Nephron (organoid): ENCODE measurements at regions not wholly inside any gene's neighbourhood (a gene's known extent, or its start where the extent isn't known, plus 50 kb on each side); places are given as distances from the start of the nearest gene placed in this dataset.
A peak's percentile ranks its signal among the peaks of the same experiment; 100 is the strongest.

Experiments used
- H3K27ac Mint-ChIP-seq, 3 experiments: 2 replicates each; pipeline ENCODE4 v1.8.0; 2020; ENCODE audit warnings: mixed read lengths in 3 of 3, mild to moderate bottlenecking in 2 of 3, moderate library complexity in 1 of 3
- H3K27me3 Mint-ChIP-seq: 2 replicates; pipeline ENCODE4 v1.8.0; 2021; ENCODE audit warnings: low read depth, mild to moderate bottlenecking, moderate library complexity, mixed read lengths
- H3K36me3 Mint-ChIP-seq: 2 replicates; pipeline ENCODE4 v1.8.0; 2020; ENCODE audit warnings: low read depth, mixed read lengths
- H3K4me1 Mint-ChIP-seq: 2 replicates; pipeline ENCODE4 v1.8.0; 2020; ENCODE audit warnings: mixed read lengths
- H3K4me3 Mint-ChIP-seq, 3 experiments: 2 replicates each; pipeline ENCODE4 v1.8.0; 2020; ENCODE audit warnings: mild to moderate bottlenecking in 3 of 3, mixed read lengths in 3 of 3, moderate library complexity in 2 of 3
- H3K9me3 Mint-ChIP-seq: 2 replicates; pipeline ENCODE4 v1.8.0; 2020; ENCODE audit warnings: mixed read lengths
- TF ChIP-seq, protein P1 (sequence below), 3 experiments: fragments of 200-600 bp; sonication (generic); IDR thresholded peaks; one replicate each; pipeline ENCODE4 v1.5.0; 2021; ENCODE audit warnings: antibody characterized with exemption in 3 of 3; ENCODE audit not compliant: unreplicated experiment in 3 of 3

- TF ChIP-seq, protein P1, sequence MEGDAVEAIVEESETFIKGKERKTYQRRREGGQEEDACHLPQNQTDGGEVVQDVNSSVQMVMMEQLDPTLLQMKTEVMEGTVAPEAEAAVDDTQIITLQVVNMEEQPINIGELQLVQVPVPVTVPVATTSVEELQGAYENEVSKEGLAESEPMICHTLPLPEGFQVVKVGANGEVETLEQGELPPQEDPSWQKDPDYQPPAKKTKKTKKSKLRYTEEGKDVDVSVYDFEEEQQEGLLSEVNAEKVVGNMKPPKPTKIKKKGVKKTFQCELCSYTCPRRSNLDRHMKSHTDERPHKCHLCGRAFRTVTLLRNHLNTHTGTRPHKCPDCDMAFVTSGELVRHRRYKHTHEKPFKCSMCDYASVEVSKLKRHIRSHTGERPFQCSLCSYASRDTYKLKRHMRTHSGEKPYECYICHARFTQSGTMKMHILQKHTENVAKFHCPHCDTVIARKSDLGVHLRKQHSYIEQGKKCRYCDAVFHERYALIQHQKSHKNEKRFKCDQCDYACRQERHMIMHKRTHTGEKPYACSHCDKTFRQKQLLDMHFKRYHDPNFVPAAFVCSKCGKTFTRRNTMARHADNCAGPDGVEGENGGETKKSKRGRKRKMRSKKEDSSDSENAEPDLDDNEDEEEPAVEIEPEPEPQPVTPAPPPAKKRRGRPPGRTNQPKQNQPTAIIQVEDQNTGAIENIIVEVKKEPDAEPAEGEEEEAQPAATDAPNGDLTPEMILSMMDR (IDR thresholded peaks at IDR 0.05; ENCODE audit: unreplicated experiment in 3 of 3) = no peak
- H3K27me3 Mint-ChIP-seq = no peaks in the 10 kb centered on the region
- H3K4me1 Mint-ChIP-seq = no peaks in the 10 kb centered on the region
These were observed 190.7 kb downstream of the NEDD1 start for GRCh38 chr12:97097734-97098133.

DNA sequence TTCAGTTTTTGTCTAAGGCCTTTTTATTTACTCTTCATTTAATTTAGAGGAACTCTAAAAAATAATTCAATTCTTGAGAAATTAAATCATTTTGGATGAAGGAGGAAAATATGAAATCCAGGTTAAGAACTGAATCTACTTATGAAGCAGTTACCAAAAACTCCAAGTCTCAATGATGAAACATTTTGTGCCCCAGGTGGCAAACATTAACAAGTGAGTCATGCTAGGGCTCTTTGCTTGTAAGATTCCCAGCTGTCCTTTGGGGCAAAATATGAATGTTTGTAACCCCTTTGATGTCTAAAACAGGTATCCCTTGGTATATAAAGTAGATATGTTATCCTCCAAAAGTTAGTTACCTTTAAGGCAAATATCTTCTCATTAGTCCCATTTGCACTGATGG lies 202.4 kb downstream of the NEDD1 start:
- H3K4me3 Mint-ChIP-seq = no peak overlapping the region
- H3K9me3 Mint-ChIP-seq = peaks cover 24% of the 10 kb centered on the region
- H3K27ac Mint-ChIP-seq = no peak overlapping the region
- H3K4me1 Mint-ChIP-seq = peaks cover 4% of the 10 kb centered on the region
- TF ChIP-seq, protein P1 (IDR thresholded peaks at IDR 0.05; ENCODE audit: unreplicated experiment in 3 of 3) = no peak
- no peaks in the 10 kb centered on the region for H3K27me3 Mint-ChIP-seq
- peaks cover 4% of the 10 kb centered on the region for H3K36me3 Mint-ChIP-seq

More at GRCh38 chr12:97097734-97098133, 190.7 kb downstream of the NEDD1 start:
- peaks cover 12% of the 10 kb centered on the region for H3K9me3 Mint-ChIP-seq
- no peak overlapping the region for H3K4me3 Mint-ChIP-seq
- H3K27ac Mint-ChIP-seq = no peak overlapping the region
- no peaks in the 10 kb centered on the region for H3K36me3 Mint-ChIP-seq

DNA sequence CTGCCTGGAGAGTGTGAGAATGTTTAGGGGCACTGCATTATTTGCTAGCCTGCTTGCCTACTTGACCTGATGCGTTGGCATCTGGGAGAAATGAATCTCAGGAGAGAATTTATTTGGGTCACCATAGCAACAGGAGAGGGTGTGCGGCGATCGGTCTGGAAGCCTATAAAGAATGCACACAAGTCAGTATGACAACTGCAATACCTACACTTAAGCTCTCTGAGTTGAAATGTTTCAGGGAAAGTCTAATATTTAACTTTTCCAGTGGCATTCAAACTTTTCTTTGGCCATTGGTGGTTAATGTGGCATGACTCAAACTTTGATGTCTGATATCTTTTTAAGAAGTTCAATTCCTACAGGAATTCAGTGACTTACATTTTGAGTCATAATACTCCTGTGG lies 205.1 kb downstream of the NEDD1 start:
- H3K27me3 Mint-ChIP-seq = no peaks in the 10 kb centered on the region
- H3K27ac Mint-ChIP-seq = peak overlapping the region; percentile 72 to 93 (median 88)
- peaks cover 4% of the 10 kb centered on the region for H3K36me3 Mint-ChIP-seq
- peaks cover 4% of the 10 kb centered on the region for H3K4me1 Mint-ChIP-seq
- no peak overlapping the region for H3K4me3 Mint-ChIP-seq
- TF ChIP-seq, protein P1 (IDR thresholded peaks at IDR 0.05; ENCODE audit: unreplicated experiment in 3 of 3) = no peak
- H3K9me3 Mint-ChIP-seq = peaks cover 9% of the 10 kb centered on the region

DNA sequence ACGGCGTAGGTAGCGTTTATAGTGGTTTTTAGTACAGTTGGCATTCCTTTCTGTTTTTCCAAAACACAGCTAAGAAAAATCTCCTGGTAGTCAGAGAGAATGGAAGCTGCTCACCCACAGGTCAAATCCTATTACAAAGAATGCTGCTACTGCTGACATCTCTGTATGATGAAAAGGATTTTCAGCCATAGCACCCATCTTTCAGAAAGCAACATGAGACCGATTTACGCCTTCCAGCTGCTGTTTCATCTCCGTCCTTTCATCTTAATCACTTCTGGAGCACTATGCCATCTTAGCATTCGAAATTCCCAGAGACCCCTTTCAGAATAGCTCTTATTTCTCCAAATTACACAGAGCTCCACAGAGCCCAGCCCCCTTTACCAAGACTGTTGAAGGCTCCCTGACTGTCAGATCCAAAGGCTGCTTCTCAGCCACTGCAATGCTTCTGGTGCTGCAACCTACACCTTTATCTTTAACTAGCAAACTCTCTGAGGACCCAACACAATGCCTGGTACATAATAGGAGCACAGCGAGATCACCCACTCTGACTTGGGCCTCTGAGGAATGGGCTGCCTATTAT lies 211.8 kb downstream of the NEDD1 start:
- TF ChIP-seq, protein P1 (IDR thresholded peaks at IDR 0.05; ENCODE audit: unreplicated experiment in 3 of 3) = no peak
- H3K36me3 Mint-ChIP-seq = peaks cover under 1% of the 10 kb centered on the region
- H3K4me3 Mint-ChIP-seq = no peak overlapping the region
- H3K9me3 Mint-ChIP-seq = no peaks in the 10 kb centered on the region
- H3K27me3 Mint-ChIP-seq = no peaks in the 10 kb centered on the region
- peak overlapping the region; percentile 10 to 40 (median 32) for H3K27ac Mint-ChIP-seq
- H3K4me1 Mint-ChIP-seq = peaks cover 13% of the 10 kb centered on the region

DNA sequence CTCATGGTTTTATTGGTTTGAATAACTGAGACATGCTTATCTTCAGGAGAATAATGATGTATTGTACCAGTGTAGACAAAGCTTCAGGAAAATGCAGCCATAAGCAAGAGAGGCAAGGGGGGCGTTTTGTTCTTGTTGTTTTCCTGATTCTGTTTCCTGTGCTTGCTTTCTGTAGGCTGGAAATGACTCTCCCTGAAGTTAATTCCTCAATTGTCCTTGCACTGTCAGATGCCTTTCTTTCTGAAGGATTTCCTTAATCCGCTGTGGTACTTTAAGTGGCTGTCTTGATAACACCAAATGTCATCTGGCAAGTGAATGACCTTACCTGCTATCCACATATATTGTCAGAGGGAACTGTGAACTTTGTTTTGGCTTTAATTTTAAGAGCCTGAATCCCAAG lies 220.0 kb downstream of the NEDD1 start:
- H3K4me3 Mint-ChIP-seq = no peak overlapping the region
- no peaks in the 10 kb centered on the region for H3K36me3 Mint-ChIP-seq
- TF ChIP-seq, protein P1 (IDR thresholded peaks at IDR 0.05; ENCODE audit: unreplicated experiment in 3 of 3) = no peak

More for the DNA sequence above, 220.0 kb downstream of the NEDD1 start:
- Mint-ChIP-seq H3K27me3 (no peaks in the 10 kb centered on the region), H3K4me1 (peaks cover 8% of the 10 kb centered on the region), H3K27ac (no peak overlapping the region), H3K9me3 (peaks cover 4% of the 10 kb centered on the region)
